G401.6 (cell line): ENCODE measurements at regions not wholly inside any gene's neighbourhood (a gene's known extent, or its start where the extent isn't known, plus 50 kb on each side); places are given as distances from the start of the nearest gene placed in this dataset.

Source experiments
- FAIRE-seq: peaks from 2 replicates; lab custom pipeline; 2012; peaks lifted over from hg19 to GRCh38; lab: Jason Lieb, UNC

GRCh38 chr12:53838978-53839377 lies 87.2 kb upstream of the CISTR start:
- no peak for FAIRE-seq

- no peak for FAIRE-seq
These were observed 88.5 kb upstream of the CISTR start for GRCh38 chr12:53840316-53840715.

- no peak for FAIRE-seq
These were observed 90.9 kb upstream of the CISTR start for GRCh38 chr12:53842686-53843085.

GRCh38 chr12:53843545-53843944 lies 91.8 kb upstream of the CISTR start:
- FAIRE-seq: no peak

- FAIRE-seq: peak; percentile 31
These were observed 93.4 kb upstream of the HOXC13 start for GRCh38 chr12:53844994-53845844.

- FAIRE-seq: no peak
These were observed 92.7 kb upstream of the HOXC13 start for GRCh38 chr12:53845932-53846331.

GRCh38 chr12:53849113-53849512 lies 89.5 kb upstream of the HOXC13 start:
- FAIRE-seq: no peak

GRCh38 chr12:53849656-53850055 lies 89.0 kb upstream of the HOXC13 start:
- FAIRE-seq: no peak

GRCh38 chr12:53852061-53852460 lies 86.6 kb upstream of the HOXC13 start:
- FAIRE-seq: no peak

GRCh38 chr12:53852992-53853391 lies 85.6 kb upstream of the HOXC13 start:
- no peak for FAIRE-seq

GRCh38 chr12:53854701-53855316 lies 83.8 kb upstream of the HOXC13 start:
- FAIRE-seq: no peak

- FAIRE-seq: no peak
These were observed 82.5 kb upstream of the HOXC13 start for GRCh38 chr12:53856132-53856531.

- FAIRE-seq: no peak
These were observed 81.0 kb upstream of the HOXC13 start for GRCh38 chr12:53857666-53858065.

GRCh38 chr12:53860426-53861345 lies 77.9 kb upstream of the HOXC13 start:
- no peak for FAIRE-seq

GRCh38 chr12:53862206-53862605 lies 76.4 kb upstream of the HOXC13 start:
- no peak for FAIRE-seq

GRCh38 chr12:53862831-53863230 lies 75.8 kb upstream of the HOXC13 start:
- FAIRE-seq: no peak

GRCh38 chr12:53866727-53867126 lies 71.9 kb upstream of the HOXC13 start:
- no peak for FAIRE-seq

GRCh38 chr12:53867216-53868012 lies 71.2 kb upstream of the HOXC13 start:
- no peak for FAIRE-seq

GRCh38 chr12:53868511-53868986 lies 70.1 kb upstream of the HOXC13 start:
- FAIRE-seq: no peak

GRCh38 chr12:53869500-53869899 lies 69.1 kb upstream of the HOXC13 start:
- FAIRE-seq: no peak

- FAIRE-seq: no peak
These were observed 68.5 kb upstream of the HOXC13 start for GRCh38 chr12:53870117-53870516.

GRCh38 chr12:53871367-53871766 lies 67.3 kb upstream of the HOXC13 start:
- no peak for FAIRE-seq
